Limb (tissue), 2 donors: ENCODE measurements at regions not wholly inside any gene's neighbourhood (a gene's known extent, or its start where the extent isn't known, plus 50 kb on each side); places are given as distances from the start of the nearest gene placed in this dataset.
"Not testable (repeated sequence)": the region's sequence is repeated elsewhere in the genome, so short reads cannot be mapped to it uniquely, and the experiment has no call there.

ENCODE experiments used
- DNase-seq, 2 donors: peaks; one replicate each; pipeline ENCODE4 v3.0.0-alpha.2; 2016; ENCODE audit errors: extremely low spot score in 2 of 2

DNA sequence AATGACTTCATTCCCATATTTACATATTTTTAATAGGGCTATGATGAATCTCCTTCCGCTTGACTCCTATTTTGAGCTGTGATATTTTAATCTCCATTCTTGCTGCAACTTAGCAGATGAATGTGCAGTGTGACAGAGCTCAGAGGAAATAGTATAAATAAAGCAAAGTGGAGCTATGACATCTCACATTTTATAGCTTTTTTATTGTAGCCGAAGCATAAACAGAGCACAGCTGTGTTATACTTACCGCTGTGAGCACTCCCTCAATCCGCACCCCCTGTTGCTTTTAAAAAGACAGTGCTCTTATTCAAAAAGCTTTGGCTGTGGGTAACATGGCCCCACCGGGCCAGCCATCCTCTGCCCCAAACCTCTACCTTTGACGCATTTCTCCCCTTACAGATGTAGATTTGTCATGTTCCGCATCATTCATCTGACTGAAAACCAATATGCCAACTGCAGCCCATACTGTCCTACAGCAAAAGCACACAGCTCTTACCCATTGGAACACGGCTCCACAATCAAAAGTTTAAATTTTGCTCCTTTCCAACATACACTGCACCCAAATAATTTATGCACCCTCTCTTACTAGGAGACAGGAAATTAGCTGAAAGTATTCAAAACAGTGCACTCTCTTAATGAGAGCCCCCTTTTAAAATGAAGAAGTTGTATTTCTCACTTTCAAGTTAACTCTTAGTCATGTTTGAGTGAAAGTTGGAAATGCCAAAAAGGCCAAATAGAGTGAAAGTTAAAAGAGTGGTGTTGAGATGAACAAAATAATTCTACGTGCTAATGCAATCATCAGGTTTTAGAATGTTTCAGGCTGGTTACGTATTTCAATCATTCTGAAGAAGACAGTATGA is 429.3 kb upstream of the SOX5 start:
- peak; percentile 25 to 38 for DNase-seq

DNA sequence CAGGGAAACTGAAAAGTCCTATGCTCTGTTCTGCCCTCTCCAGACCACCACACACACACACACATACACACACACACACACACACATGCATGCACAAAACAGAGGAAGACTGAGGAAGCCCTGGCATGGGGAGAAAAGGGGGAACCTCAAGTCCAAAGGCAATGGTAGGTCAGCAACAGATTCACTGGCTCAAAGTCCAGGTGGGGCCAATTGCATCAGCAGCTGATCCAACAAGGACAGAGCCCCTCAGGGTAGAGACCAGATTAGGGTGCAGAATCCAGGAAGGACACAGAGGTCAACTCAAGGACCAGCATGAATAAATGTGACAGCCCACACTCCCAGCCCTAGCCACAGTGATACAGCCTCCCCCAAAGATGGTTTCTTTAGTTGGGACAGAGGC is 425.0 kb upstream of the SOX5 start:
- no peak for DNase-seq

DNA sequence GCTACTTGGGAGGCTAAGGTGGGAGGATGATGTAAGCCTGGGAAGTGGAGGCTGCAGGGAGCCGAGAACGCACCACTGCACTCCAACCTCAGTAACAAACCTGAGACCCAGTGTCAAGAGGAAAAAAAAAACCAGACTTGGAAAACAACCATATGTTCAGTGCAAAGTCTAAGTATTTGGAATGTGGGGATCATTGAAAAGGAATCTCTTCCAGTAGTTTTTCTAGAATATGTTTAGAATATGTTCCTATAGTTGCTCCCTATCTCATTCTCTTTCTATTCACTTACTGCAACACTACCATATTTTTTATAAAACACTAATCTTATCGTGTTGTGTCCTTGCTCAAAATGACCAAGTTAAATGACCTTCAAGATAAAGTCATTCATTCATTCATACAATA is 423.5 kb upstream of the SOX5 start:
- no peak for DNase-seq

DNA sequence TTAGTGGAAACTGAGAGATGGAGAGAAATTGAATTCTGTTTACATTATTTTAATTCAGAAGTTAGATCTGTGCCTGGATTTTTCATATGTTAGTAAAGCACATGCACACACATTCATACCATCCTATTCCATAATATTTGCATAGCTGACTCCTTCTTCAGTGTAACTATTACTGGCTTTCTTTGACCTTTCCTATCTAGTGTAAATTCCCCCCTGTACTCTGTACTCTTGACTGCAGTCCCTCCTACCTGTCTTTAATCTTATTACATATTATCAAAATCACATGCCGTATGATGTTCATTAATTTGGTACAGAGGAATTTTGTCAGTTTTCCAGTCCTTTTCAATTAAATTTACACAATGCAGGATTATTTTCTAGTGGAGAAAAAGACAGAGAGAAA is 417.0 kb upstream of the SOX5 start:
- no peak for DNase-seq

DNA sequence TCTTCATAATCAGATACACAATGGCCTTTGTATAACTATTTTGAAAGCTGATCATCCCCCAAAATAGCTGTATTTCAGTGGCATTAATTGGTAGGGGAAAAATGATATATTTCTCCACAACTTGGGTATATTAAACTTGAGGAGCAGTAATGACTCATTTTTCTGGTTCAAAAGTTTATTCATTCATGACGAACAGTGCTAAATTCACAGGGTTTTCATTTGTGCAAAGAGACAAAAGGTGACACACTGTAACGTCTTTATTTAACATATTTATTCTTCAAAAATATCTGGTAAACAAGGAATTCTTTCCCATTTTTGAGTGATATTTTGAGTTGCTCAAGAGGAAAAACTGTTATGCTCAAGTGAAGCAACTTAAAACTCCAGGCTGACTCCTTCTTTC is 415.5 kb upstream of the SOX5 start:
- DNase-seq: no peak

DNA sequence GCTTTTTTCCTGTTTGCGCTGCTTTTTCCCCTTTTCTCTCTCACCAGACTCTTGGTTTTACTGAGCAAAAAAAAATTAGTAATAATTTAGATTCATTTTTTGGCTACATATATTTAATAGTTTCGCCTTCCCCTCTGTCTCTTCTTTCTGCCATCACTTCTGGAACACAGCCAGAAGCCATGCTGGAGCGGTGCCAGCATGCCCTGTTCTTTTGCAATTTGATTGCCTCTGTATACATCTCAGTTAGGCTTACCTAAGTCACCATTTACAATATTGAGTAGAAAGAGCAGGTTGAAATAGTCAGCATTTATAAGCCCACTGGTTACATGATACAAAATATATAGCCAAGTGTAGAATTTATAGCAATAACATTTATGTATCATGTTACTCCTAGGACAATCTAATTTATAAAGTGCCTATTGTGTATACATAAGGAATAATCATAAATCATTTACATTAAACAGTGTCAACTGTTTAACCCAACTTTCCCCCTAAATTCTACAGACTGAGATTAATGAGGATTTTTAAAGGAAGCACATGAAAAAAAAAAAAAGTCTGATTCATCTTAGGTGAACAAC is 413.8 kb upstream of the SOX5 start:
- DNase-seq: peak in 1 of 2 donors; percentile 67

DNA sequence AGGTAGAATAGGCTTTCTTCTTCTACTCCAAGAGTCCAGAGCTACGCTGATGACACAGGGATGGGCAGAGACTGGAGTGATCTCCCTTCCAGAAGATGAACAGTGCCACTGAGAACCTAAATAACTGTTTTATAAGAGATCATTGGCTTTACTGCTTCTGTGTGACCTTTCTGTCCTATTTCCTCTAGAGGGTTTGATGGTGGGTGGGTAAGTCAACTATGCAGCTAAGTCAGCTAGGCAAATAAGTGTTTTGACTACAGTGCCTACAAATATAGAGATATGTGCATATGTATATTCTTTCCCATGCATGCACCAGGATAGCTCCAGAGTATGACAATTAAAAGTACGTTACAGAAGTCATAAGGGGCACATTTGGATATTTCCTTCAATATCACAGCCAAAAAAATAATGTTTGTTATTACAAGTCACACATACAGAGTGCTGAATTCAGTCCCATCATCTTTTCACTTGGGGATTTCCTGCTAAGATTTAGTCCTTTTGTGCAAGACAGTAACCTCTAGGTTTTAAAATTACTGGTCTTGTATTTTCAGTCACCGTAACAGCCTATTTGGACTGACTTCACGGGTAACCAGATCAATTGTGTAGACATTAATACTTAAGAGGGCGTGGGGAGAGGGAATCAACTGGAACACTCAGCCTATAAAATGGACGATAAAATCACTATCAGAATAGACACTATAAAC is 412.6 kb upstream of the SOX5 start:
- no peak for DNase-seq

DNA sequence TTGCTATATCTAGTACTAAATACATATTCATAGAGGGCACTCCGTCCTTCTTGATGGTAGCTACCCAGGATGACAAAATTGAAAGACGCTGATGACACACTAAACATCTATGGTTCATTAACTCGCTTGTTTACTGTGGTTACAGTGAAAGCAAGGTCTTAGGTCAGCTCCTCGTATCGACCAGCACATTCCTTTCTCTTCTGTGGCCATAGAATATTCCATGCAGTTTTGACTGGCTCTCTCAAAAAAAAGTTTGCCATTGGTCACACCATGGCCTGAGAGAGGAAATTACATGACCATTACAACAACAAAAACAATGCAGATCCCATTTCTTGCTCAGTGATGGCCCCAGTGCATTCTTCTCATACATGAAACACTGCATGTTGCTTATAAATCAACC is 411.4 kb upstream of the SOX5 start:
- no peak for DNase-seq

DNA sequence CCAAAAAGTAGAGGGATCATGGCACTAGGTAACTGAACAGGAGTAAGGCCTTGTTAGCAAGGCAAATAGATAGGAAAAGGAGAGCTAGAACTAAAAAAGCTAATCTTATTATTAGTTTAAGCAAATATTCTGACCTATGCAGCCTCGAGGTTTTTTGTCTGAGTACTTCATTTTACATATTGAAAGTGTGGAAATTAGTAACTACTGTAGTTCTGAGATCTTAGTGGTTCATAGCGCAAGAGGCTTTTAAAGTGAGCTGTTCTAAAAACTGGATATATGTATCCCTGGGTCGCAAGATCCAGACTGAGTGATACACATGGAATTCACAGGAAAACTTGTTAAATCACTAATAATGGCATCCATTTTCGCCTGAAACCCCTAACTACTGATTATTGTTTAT is 411.0 kb upstream of the SOX5 start:
- DNase-seq: no peak

DNA sequence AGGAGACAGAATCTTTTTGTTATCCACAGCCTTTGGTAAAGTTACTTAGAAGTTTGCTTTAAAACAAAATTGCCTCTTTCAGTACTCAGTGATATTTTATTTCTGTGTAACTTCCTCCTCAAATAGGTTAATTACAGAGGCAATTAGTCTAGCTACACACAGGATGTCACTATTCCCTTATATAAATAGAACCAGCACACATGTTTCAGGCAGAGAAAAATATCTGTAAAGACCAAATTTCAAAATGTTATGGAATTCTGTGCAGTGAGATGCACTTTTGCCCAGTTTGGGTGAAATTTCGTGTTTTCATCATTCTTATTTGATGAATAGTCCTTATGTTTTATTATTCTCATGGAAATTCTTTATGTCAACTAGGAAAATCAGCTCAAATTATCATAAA is 410.6 kb upstream of the SOX5 start:
- no peak for DNase-seq

DNA sequence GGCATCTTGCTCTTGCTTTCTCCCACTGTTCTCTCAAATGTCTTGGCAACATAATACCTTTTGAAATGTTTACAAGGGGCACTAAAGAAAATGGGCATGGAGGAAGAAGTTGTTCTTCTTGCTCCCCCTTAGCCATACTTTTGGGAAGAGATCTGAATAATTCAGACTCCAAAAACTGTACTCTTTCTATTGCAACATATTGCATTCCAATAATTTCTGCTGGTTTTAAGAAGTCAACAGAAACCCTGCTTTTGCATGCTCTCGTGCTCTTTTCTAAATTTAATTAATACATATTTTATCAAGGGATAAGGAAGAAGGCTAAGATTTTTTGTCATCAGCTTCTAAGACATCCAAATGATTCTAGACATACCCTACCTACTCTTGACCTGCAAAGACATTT is 409.9 kb upstream of the SOX5 start:
- DNase-seq: no peak

DNA sequence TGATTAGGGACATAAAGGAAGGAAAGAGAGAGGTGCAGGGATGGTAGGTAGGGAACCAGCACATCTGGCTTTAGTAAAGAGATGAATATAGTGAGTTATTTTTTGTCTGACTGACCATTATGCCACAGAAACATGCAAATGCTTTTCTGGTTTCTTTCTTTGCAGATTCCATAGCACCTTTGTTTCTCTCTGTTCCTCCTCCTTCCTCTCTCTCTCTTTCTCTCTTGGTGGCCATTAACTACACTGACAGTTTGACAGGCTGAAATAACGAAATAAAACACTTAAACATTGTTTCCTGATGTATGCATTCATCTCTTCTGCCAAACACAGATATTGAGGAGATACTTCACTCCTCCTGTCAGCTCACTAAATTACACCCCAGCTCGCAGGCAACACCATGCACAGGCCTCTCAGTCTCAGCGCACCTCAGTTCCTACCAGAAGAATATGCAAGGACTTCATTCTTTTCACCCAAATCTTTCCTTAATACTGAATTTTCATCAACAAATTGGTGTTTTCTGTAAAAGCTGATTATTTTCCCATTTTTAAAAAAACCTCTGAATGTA is 406.9 kb upstream of the SOX5 start:
- no peak for DNase-seq

DNA sequence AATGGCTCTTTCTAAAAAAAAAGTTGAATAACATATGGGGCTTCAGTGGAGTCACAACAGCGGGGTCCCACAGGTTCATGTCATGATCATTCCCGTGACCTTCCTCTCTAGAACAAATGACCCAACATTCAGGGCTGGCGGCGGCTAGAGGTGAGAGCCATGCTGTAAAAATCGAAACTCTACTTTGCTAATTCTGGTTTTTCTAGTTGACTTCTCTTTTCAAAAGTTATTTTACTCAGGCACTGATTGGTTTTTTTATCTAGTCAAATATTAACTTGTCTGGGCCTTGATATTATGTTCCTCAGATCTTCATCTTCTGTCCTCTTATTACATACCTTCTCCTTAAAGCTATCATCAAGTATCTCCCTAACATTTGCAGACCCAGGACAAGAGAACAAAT is 402.9 kb upstream of the SOX5 start:
- DNase-seq: no peak

DNA sequence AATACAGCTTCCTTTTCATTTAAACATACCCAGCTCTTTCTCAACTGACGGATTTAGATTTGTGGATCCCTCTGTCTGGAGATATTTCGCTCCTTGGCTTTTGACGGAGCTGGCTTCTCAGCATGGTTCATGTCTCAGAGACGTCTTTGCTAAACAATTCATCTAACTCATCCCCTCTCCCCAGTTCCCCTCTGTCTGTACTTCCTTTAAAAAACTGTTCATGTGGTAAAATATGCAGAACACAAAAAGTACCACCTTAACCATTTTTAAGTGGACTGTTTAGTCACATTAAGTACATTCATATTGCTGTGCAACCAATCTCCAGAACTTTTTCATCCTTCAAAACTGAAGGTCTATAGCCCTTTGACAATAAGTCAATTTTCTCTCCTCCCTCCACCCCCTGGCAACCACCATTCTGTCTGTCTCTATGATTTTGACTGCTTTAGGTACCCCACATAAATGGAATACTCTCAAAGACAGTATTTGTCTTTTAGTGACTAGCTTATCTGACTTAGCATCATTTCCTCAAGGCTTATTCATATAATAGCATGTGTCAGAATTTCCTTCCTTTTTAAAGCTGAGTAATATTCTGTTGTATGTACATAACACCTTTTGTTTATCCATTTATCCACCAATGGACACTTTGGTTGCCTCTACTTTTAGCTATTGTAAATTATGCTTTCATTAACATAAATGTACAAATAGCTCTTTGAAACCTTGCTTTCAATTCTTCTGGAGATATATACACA is 399.8 kb upstream of the SOX5 start:
- DNase-seq: no peak

DNA sequence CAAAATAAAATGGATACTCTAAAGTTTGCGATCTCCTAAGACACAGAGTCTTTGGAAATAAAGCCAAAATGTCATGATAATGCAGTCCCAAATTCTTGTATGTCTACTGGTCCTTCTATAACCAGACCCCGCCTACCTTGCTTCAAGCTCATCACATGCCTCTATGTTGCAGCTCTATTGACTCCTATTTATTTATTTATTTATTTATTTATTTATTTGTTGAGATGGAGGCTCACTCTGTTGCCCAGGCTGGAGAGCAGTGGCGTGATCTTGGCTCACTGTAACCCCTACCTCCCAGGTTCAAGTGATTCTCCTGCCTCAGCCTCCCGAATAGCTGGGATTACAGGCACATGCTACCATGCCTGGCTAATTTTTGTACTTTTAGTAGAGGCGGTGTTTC is 398.7 kb upstream of the SOX5 start:
- not testable (repeated sequence) for DNase-seq

DNA sequence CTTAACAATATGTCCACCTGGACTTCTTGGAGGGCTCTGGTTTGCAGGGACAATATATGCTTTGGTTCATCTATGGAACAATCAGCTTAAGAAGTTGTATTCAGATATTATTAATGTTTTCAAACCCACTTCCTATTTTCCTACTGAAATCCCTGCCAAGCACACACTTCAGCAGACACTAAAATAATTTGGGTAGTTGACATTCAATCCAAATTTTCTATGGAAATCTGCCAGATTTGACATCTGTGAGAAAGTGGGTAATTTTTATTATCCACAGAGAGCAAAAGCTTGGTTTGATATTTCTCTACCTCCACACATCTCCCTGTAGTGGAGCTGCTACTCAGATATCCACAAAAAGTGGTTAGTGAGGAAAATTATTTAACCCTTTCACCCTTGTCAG is 378.8 kb upstream of the SOX5 start:
- DNase-seq: no peak

DNA sequence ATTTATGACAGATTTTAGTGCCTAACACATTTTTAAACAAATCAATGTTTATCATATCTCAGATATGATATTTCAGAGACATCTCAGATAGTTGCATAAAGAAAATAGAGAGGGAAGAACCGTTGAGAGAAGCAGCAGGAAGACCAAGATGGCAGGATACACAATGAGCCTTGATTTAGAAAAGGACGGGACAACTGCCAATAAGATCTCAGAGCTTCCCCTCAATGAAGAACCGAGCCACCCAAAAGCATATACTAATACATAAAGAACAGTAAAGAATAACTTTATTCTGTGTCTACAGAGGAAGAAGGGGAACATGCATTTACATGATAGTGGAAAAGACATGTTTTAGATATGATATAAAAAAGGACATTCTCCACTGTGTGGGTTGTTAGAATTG is 375.9 kb upstream of the SOX5 start:
- no peak for DNase-seq

DNA sequence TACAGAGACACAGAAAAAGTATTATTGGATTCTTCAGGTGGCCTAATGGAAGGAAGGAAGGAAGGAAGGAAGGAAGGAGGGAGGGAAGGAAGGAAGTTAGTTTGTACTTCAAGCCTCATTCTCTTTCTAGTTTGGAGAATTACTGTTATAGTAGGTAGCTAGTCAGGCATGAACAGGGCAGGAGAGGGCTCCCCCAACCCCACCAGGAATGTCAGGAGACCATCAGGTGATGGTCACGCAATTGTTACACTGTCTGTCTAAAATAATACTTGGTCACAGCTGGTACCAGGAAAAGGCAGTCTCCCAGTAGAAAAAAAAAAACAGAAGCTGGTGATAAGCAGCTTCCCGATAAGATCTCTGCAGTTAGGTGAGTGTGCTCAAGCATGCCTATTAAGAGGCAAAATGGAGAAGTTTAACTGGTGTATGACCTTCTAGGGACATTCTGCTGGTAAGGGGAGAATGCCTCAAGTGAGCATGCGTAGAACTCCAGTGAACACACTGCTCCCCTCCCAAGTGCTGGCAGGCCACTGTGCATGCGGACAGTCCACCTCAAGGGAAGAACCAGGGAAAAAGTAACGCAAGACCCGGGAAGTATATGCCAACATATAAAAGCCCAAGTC is 358.4 kb upstream of the SOX5 start:
- no peak for DNase-seq

DNA sequence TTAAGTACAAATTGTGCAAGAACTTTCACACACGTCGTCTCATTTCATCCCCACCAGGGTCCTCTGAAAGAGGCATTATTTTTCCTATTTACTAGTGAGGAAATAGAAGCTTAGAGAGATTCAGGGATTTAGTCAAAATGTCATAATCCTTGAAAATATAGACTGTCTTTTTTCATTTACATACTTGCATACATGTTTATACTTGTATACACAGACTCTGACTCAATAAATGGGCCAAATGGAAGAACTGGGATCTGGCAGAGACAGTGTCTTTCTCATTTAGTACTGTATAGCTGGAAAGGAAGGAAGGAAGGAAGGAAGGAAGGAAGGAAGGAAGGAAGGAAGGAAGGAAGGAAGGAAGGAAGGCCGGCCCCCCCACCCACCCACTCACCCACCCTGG is 357.7 kb upstream of the SOX5 start:
- DNase-seq: no peak

DNA sequence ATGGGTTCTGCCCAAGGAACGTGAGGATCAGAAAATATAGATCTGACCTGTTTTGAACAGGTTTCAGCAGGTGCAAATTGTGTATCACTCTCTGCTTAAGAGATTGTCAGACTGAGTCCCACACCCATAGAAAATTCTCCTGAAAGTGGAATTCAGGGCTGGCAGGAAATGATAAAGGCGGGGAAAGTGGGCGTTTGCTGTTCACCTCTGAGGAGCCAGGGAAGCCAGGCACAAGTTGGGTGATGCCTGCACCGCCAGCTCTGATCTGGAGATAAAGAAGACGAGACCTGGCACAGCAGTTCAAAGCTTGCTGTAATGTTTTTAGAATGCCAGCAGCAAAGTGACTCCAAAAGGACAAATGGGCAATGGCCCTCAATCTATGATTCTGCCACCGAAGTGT is 356.5 kb upstream of the SOX5 start:
- no peak for DNase-seq

DNA sequence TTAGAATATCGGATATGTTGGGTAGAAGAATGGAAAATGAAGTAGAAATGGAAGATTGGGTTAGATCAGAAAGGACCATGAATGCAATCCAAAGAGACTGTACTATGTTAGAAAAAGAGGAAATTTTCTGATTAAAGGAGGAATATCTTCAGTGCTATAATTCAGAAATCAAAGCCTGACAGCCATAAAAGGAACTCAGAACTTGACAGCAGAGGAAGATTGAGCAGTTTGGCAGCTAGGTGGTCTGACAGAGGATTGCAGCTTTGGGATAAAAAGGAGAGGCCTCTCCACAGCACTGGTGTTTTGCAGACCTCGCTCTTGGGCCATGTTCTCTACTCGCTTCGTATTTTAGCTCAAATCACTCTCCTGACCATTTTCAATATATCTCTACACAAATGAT is 354.8 kb upstream of the SOX5 start:
- no peak for DNase-seq
